ENCODE measurements at regions not wholly inside any gene's neighbourhood (a gene's known extent, or its start where the extent isn't known, plus 50 kb on each side); places are given as distances from the start of the nearest gene placed in this dataset.
"Not testable (repeated sequence)": the region's sequence is repeated elsewhere in the genome, so short reads cannot be mapped to it uniquely, and the experiment has no call there.

GRCh38 chr18:10099539-10100140 is 185.8 kb downstream of the VAPA start:
- Mint-ChIP-seq H3K27ac (no peak overlapping the region), H3K36me3 (no peaks in the 10 kb centered on the region), H3K4me1 (no peaks in the 10 kb centered on the region), H3K27me3 (no peaks in the 10 kb centered on the region), H3K9me3 (no peaks in the 10 kb centered on the region), H3K4me3 (no peak overlapping the region)
- no peak for DNase-seq
- CTCF ChIA-PET: no interaction called here

- Mint-ChIP-seq H3K9me3 (peaks cover 2% of the 10 kb centered on the region), H3K36me3 (no peaks in the 10 kb centered on the region), H3K4me1 (no peaks in the 10 kb centered on the region), H3K4me3 (no peak overlapping the region), H3K27ac (no peak overlapping the region), H3K27me3 (no peaks in the 10 kb centered on the region)
- DNase-seq: no peak
- CTCF ChIA-PET: no interaction called here
Observed at GRCh38 chr18:10100196-10100595, 186.4 kb downstream of the VAPA start.

- Mint-ChIP-seq H3K4me3 (no peak overlapping the region), H3K27ac (no peak overlapping the region), H3K36me3 (no peaks in the 10 kb centered on the region), H3K9me3 (peaks cover 6% of the 10 kb centered on the region), H3K4me1 (no peaks in the 10 kb centered on the region), H3K27me3 (no peaks in the 10 kb centered on the region)
- DNase-seq: no peak
- CTCF ChIA-PET: no interaction called here
Observed at GRCh38 chr18:10100941-10101701, 187.3 kb downstream of the VAPA start.

- CTCF ChIA-PET: no interaction called here
- no peak overlapping the region for H3K4me3 Mint-ChIP-seq
Observed at GRCh38 chr18:10101729-10102128, 187.9 kb downstream of the VAPA start.

GRCh38 chr18:10105118-10105517 is 191.3 kb downstream of the VAPA start:
- not testable (repeated sequence) for H3K4me1 Mint-ChIP-seq

More at GRCh38 chr18:10101729-10102128, 187.9 kb downstream of the VAPA start:
- peaks cover 6% of the 10 kb centered on the region for H3K9me3 Mint-ChIP-seq
- H3K36me3 Mint-ChIP-seq: no peaks in the 10 kb centered on the region
- no peaks in the 10 kb centered on the region for H3K4me1 Mint-ChIP-seq
- no peak for DNase-seq
- H3K27ac Mint-ChIP-seq: no peak overlapping the region
- H3K27me3 Mint-ChIP-seq: no peaks in the 10 kb centered on the region

GRCh38 chr18:10111191-10111590 is 197.4 kb downstream of the VAPA start:
- H3K27ac Mint-ChIP-seq: no peak overlapping the region
- CTCF ChIA-PET: no interaction called here
- H3K4me1 Mint-ChIP-seq: no peaks in the 10 kb centered on the region
- H3K4me3 Mint-ChIP-seq: no peak overlapping the region
- no peaks in the 10 kb centered on the region for H3K36me3 Mint-ChIP-seq
- DNase-seq: no peak
- peaks cover 8% of the 10 kb centered on the region for H3K27me3 Mint-ChIP-seq
- H3K9me3 Mint-ChIP-seq: no peaks in the 10 kb centered on the region

More at GRCh38 chr18:10105118-10105517, 191.3 kb downstream of the VAPA start:
- H3K4me3 Mint-ChIP-seq, H3K27me3 Mint-ChIP-seq, H3K36me3 Mint-ChIP-seq, H3K27ac Mint-ChIP-seq, DNase-seq, H3K9me3 Mint-ChIP-seq, CTCF ChIA-PET: not testable (repeated sequence)

GRCh38 chr18:10111944-10112343 is 198.1 kb downstream of the VAPA start:
- H3K4me3 Mint-ChIP-seq: no peak overlapping the region
- H3K27ac Mint-ChIP-seq: no peak overlapping the region
- peaks cover 8% of the 10 kb centered on the region for H3K27me3 Mint-ChIP-seq
- no peaks in the 10 kb centered on the region for H3K4me1 Mint-ChIP-seq
- CTCF ChIA-PET: no interaction called here
- no peaks in the 10 kb centered on the region for H3K36me3 Mint-ChIP-seq
- DNase-seq: no peak
- no peaks in the 10 kb centered on the region for H3K9me3 Mint-ChIP-seq

- H3K4me1 Mint-ChIP-seq: no peaks in the 10 kb centered on the region
- H3K27me3 Mint-ChIP-seq: peaks cover 4% of the 10 kb centered on the region
- no peaks in the 10 kb centered on the region for H3K9me3 Mint-ChIP-seq
- H3K27ac Mint-ChIP-seq: no peak overlapping the region
- no peak for DNase-seq
- H3K36me3 Mint-ChIP-seq: no peaks in the 10 kb centered on the region
- CTCF ChIA-PET: no interaction called here
- H3K4me3 Mint-ChIP-seq: no peak overlapping the region
Observed at GRCh38 chr18:10113121-10114022, 199.6 kb downstream of the VAPA start.

GRCh38 chr18:10114717-10115463 is 201.1 kb downstream of the VAPA start:
- H3K27ac Mint-ChIP-seq: no peak overlapping the region
- H3K36me3 Mint-ChIP-seq: no peaks in the 10 kb centered on the region
- no peak overlapping the region for H3K4me3 Mint-ChIP-seq
- H3K27me3 Mint-ChIP-seq: peaks cover 4% of the 10 kb centered on the region
- no peak for DNase-seq
- no peaks in the 10 kb centered on the region for H3K4me1 Mint-ChIP-seq
- CTCF ChIA-PET: no interaction called here
- H3K9me3 Mint-ChIP-seq: peaks cover 2% of the 10 kb centered on the region

- Mint-ChIP-seq H3K9me3 (peaks cover 2% of the 10 kb centered on the region), H3K36me3 (no peaks in the 10 kb centered on the region), H3K27ac (no peak overlapping the region), H3K27me3 (peaks cover 4% of the 10 kb centered on the region), H3K4me3 (no peak overlapping the region), H3K4me1 (no peaks in the 10 kb centered on the region)
- DNase-seq: no peak
- CTCF ChIA-PET: no interaction called here
Observed at GRCh38 chr18:10116574-10116973, 202.8 kb downstream of the VAPA start.

- Mint-ChIP-seq H3K4me1 (no peaks in the 10 kb centered on the region), H3K4me3 (no peak overlapping the region), H3K36me3 (no peaks in the 10 kb centered on the region), H3K27me3 (peaks cover 6% of the 10 kb centered on the region), H3K27ac (no peak overlapping the region), H3K9me3 (peaks cover 2% of the 10 kb centered on the region)
- CTCF ChIA-PET: no interaction called here
- DNase-seq: no peak
Observed at GRCh38 chr18:10119528-10119927, 205.7 kb downstream of the VAPA start.

- CTCF ChIA-PET: no interaction called here
- no peaks in the 10 kb centered on the region for H3K4me1 Mint-ChIP-seq
- no peak overlapping the region for H3K27ac Mint-ChIP-seq
- H3K4me3 Mint-ChIP-seq: no peak overlapping the region
- no peak for DNase-seq
- H3K36me3 Mint-ChIP-seq: no peaks in the 10 kb centered on the region
- H3K27me3 Mint-ChIP-seq: peaks cover 3% of the 10 kb centered on the region
- peaks cover 2% of the 10 kb centered on the region for H3K9me3 Mint-ChIP-seq
Observed at GRCh38 chr18:10119991-10120390, 206.2 kb downstream of the VAPA start.

- Mint-ChIP-seq H3K27ac (no peak overlapping the region), H3K36me3 (no peaks in the 10 kb centered on the region), H3K4me1 (no peaks in the 10 kb centered on the region), H3K4me3 (no peak overlapping the region), H3K9me3 (peaks cover 2% of the 10 kb centered on the region), H3K27me3 (peaks cover 3% of the 10 kb centered on the region)
- no peak for DNase-seq
- CTCF ChIA-PET: no interaction called here
Observed at GRCh38 chr18:10120622-10121021, 206.8 kb downstream of the VAPA start.

- Mint-ChIP-seq H3K4me1 (no peaks in the 10 kb centered on the region), H3K27ac (no peak overlapping the region), H3K9me3 (peaks cover 2% of the 10 kb centered on the region), H3K27me3 (peaks cover 3% of the 10 kb centered on the region), H3K36me3 (no peaks in the 10 kb centered on the region), H3K4me3 (no peak overlapping the region)
- DNase-seq: no peak
- CTCF ChIA-PET: no interaction called here
Observed at GRCh38 chr18:10121028-10121427, 207.2 kb downstream of the VAPA start.
